ENCODE measurements at regions not wholly inside any gene's neighbourhood (a gene's known extent, or its start where the extent isn't known, plus 50 kb on each side); places are given as distances from the start of the nearest gene placed in this dataset.

DNA sequence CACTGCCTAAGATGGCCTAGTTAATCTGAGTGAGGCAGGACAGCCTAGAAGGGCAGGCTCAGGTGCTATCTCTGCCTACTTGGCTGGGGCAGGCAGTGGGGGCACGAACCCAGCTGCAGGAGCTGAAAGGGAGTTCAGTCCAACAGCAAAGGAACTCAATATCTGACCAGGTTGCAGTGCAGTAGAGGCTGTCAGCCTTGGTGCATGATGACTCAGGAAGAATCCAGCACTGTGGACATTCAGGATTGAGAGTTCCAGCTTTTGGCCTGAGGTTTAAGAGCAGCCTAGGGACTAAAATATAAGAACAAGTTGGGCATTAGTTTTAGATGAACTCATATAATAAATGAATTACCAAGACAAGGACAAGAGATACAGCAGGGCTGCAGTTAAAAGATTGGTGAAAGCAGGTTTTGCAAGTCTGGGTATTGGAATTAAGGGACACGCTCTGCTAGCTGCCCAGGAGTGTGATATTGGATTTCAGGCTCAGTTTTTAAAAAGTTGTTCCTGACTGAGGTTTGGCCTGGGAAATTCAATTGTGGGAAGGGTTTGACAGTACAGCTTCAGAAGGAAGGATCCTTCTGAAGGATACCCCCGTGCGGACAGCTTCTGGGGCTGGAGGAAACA lies 64.7 kb upstream of the ATG10 start:
- H3K27me3 Mint-ChIP-seq (ENCODE audit: unreplicated experiment): no peaks in the 10 kb centered on the region
- H3K9me3 Mint-ChIP-seq (ENCODE audit: unreplicated experiment): no peaks in the 10 kb centered on the region
- no peaks in the 10 kb centered on the region for H3K36me3 Mint-ChIP-seq (ENCODE audit: unreplicated experiment)
- no peak for DNase-seq (ENCODE audit: extremely low spot score, unreplicated experiment)
- TF ChIP-seq, protein P1, sequence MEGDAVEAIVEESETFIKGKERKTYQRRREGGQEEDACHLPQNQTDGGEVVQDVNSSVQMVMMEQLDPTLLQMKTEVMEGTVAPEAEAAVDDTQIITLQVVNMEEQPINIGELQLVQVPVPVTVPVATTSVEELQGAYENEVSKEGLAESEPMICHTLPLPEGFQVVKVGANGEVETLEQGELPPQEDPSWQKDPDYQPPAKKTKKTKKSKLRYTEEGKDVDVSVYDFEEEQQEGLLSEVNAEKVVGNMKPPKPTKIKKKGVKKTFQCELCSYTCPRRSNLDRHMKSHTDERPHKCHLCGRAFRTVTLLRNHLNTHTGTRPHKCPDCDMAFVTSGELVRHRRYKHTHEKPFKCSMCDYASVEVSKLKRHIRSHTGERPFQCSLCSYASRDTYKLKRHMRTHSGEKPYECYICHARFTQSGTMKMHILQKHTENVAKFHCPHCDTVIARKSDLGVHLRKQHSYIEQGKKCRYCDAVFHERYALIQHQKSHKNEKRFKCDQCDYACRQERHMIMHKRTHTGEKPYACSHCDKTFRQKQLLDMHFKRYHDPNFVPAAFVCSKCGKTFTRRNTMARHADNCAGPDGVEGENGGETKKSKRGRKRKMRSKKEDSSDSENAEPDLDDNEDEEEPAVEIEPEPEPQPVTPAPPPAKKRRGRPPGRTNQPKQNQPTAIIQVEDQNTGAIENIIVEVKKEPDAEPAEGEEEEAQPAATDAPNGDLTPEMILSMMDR (IDR thresholded peaks at IDR 0.05): no peak
- peaks cover 11% of the 10 kb centered on the region for H3K4me1 Mint-ChIP-seq (ENCODE audit: unreplicated experiment)
- no peak overlapping the region for H3K27ac Mint-ChIP-seq (ENCODE audit: unreplicated experiment)
- H3K4me3 Mint-ChIP-seq (ENCODE audit: unreplicated experiment): no peak overlapping the region

- H3K27ac Mint-ChIP-seq (ENCODE audit: unreplicated experiment): no peak overlapping the region
- H3K36me3 Mint-ChIP-seq (ENCODE audit: unreplicated experiment): no peaks in the 10 kb centered on the region
- no peak for DNase-seq (ENCODE audit: extremely low spot score, unreplicated experiment)
- TF ChIP-seq, protein P1 (IDR thresholded peaks at IDR 0.05): no peak
- H3K9me3 Mint-ChIP-seq (ENCODE audit: unreplicated experiment): no peaks in the 10 kb centered on the region
- no peaks in the 10 kb centered on the region for H3K27me3 Mint-ChIP-seq (ENCODE audit: unreplicated experiment)
- peaks cover 11% of the 10 kb centered on the region for H3K4me1 Mint-ChIP-seq (ENCODE audit: unreplicated experiment)
- H3K4me3 Mint-ChIP-seq (ENCODE audit: unreplicated experiment): no peak overlapping the region
Measured at GRCh38 chr5:81906086-81906485, 65.7 kb upstream of the ATG10 start.

GRCh38 chr5:81904861-81905260 lies 67.0 kb upstream of the ATG10 start:
- TF ChIP-seq, protein P1 (IDR thresholded peaks at IDR 0.05): no peak
- H3K4me3 Mint-ChIP-seq (ENCODE audit: unreplicated experiment): no peak overlapping the region
- peaks cover 4% of the 10 kb centered on the region for H3K9me3 Mint-ChIP-seq (ENCODE audit: unreplicated experiment)
- DNase-seq (ENCODE audit: extremely low spot score, unreplicated experiment): no peak
- H3K27me3 Mint-ChIP-seq (ENCODE audit: unreplicated experiment): no peaks in the 10 kb centered on the region
- H3K27ac Mint-ChIP-seq (ENCODE audit: unreplicated experiment): peak overlapping the region; percentile 38
- no peaks in the 10 kb centered on the region for H3K36me3 Mint-ChIP-seq (ENCODE audit: unreplicated experiment)
- peaks cover 11% of the 10 kb centered on the region for H3K4me1 Mint-ChIP-seq (ENCODE audit: unreplicated experiment)

- no peaks in the 10 kb centered on the region for H3K36me3 Mint-ChIP-seq (ENCODE audit: unreplicated experiment)
- peaks cover 9% of the 10 kb centered on the region for H3K9me3 Mint-ChIP-seq (ENCODE audit: unreplicated experiment)
- no peaks in the 10 kb centered on the region for H3K27me3 Mint-ChIP-seq (ENCODE audit: unreplicated experiment)
- no peak for DNase-seq (ENCODE audit: extremely low spot score, unreplicated experiment)
- TF ChIP-seq, protein P1 (IDR thresholded peaks at IDR 0.05): no peak
- H3K4me1 Mint-ChIP-seq (ENCODE audit: unreplicated experiment): peaks cover 11% of the 10 kb centered on the region
- no peak overlapping the region for H3K4me3 Mint-ChIP-seq (ENCODE audit: unreplicated experiment)
- no peak overlapping the region for H3K27ac Mint-ChIP-seq (ENCODE audit: unreplicated experiment)
Measured at GRCh38 chr5:81904166-81904565, 67.7 kb upstream of the ATG10 start.

DNA sequence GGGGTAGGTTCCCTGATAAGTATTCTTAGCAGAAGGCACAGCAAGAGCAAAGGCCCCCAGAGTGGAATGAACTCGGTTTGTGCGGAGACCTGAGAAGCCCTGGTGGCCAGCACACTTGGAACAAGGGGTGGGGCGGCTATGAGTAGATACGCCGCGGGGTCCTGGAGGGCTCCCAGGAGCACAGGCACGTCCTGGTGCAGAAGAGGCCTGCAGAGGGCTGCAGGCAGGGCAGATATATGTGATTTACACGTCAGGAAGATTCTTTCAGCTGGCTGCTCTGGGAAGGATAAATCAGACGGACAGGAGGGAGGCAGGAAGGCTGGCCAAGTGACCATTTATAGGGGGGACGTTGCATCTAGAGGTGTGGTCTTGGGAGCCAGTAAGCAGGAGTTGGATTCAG lies 70.2 kb upstream of the ATG10 start:
- no peak overlapping the region for H3K4me3 Mint-ChIP-seq (ENCODE audit: unreplicated experiment)
- no peak overlapping the region for H3K27ac Mint-ChIP-seq (ENCODE audit: unreplicated experiment)
- TF ChIP-seq, protein P1 (IDR thresholded peaks at IDR 0.05): no peak
- H3K4me1 Mint-ChIP-seq (ENCODE audit: unreplicated experiment): peaks cover 11% of the 10 kb centered on the region
- no peak for DNase-seq (ENCODE audit: extremely low spot score, unreplicated experiment)
- peaks cover 9% of the 10 kb centered on the region for H3K9me3 Mint-ChIP-seq (ENCODE audit: unreplicated experiment)
- no peaks in the 10 kb centered on the region for H3K27me3 Mint-ChIP-seq (ENCODE audit: unreplicated experiment)
- H3K36me3 Mint-ChIP-seq (ENCODE audit: unreplicated experiment): no peaks in the 10 kb centered on the region

Measured in osteocyte (in vitro differentiated cells).